ENCODE measurements at regions not wholly inside any gene's neighbourhood (a gene's known extent, or its start where the extent isn't known, plus 50 kb on each side); places are given as distances from the start of the nearest gene placed in this dataset.

DNA sequence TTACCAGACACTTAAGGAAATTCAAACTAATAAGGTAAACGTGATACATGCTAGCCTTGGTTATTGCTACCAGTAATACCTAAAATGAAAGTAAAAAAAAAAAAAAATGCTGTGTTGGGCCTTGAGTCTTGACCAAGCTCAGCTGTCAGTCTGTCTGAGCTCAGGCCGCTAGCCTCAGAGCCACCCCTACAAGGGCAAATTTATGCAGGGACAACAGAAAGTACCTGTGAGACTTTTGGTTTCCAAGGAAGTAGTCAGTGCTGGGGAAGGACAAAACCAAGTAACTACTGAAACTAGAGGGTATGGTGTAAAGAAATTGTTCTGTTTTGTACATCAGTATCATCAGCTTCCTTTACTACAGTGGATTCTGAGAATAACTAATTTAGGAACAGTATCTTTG lies 134.3 kb upstream of the SLITRK5 start:
- no peak for TF ChIP-seq EZH2 (IDR thresholded peaks at IDR 0.05)
- TF ChIP-seq POLR2AphosphoS5 (IDR thresholded peaks at IDR 0.05; ENCODE audit: borderline replicate concordance, low read depth, low read length), result no peak
- no peak for TF ChIP-seq FOXP2 (optimal IDR thresholded peaks at IDR 0.05; ENCODE audit: control extremely low read depth, extremely low read length, insufficient read depth)

Data from SK-N-MC (cell line).